K562 (cell line): ENCODE measurements at regions not wholly inside any gene's neighbourhood (a gene's known extent, or its start where the extent isn't known, plus 50 kb on each side); places are given as distances from the start of the nearest gene placed in this dataset.

Experiments
- DACH1 ChIP-seq: fragments of 450-650 bp; IDR thresholded peaks from 2 replicates; pipeline ENCODE4 v1.6.1; 2018; ENCODE audit not compliant: partially characterized antibody
- FOXM1 ChIP-seq, 2 experiments: fragments of 450-650 bp in 1 of 2; sonication (generic) in 1 of 2; formaldehyde crosslinking in 1 of 2; IDR thresholded peaks; 2 replicates each; pipeline versions ENCODE4 v1.6.1 to v1.9.0; 2017 to 2022; ENCODE audit warnings: low read depth in 2 of 2, mild to moderate bottlenecking in 2 of 2, missing genetic modification reagents in 1 of 2, moderate library complexity in 1 of 2
- HDAC2 ChIP-seq: fragments of 450-650 bp; IDR thresholded peaks from 2 replicates; pipeline ENCODE4 v1.6.1; 2016; ENCODE audit warnings: mild to moderate bottlenecking
- KLF1 ChIP-seq: fragments of 450-650 bp; IDR thresholded peaks from 2 replicates; pipeline ENCODE4 v1.6.1; 2016; ENCODE audit warnings: missing genetic modification characterization, missing compliant biosample characterization
- MCM5 ChIP-seq: fragments of 450-650 bp; IDR thresholded peaks from 2 replicates; pipeline ENCODE4 v1.6.1; 2016; ENCODE audit warnings: low read depth
- SAFB ChIP-seq: fragments of 200-400 bp; formaldehyde crosslinking; IDR thresholded peaks from 2 replicates; pipeline ENCODE4 v1.6.1; 2017; ENCODE audit warnings: low read depth, low read length, borderline replicate concordance
- SLC30A9 ChIP-seq: fragments of 250-450 bp; sonication (Bioruptor Pico); IDR thresholded peaks from 2 replicates; pipeline ENCODE4 v1.8.0; 2022; ENCODE audit warnings: mild to moderate bottlenecking, moderate library complexity
- SPI1 ChIP-seq: IDR thresholded peaks from 2 replicates; pipeline ENCODE4 v1.6.1; 2011; ENCODE audit warnings: low read depth, low read length, control low read depth, borderline replicate concordance
- ZNF764 ChIP-seq: fragments of 250-450 bp; sonication (Bioruptor Pico); IDR thresholded peaks from 2 replicates; pipeline ENCODE4 v1.4.0; 2020; ENCODE audit warnings: low read depth, mild to moderate bottlenecking, moderate library complexity
- TF ChIP-seq, protein P1 (sequence below): sonication (generic); formaldehyde crosslinking; IDR thresholded peaks from 2 replicates; pipeline ENCODE4 v1.8.0; 2022; ENCODE audit warnings: missing genetic modification reagents, mild to moderate bottlenecking, borderline replicate concordance
- TF ChIP-seq, protein P2 (sequence below), 2 experiments: fragments of 450-650 bp in 1 of 2; sonication (generic) in 1 of 2; formaldehyde crosslinking; conservative IDR thresholded peaks; 2 replicates each; pipeline versions ENCODE4 v1.4.0 to v1.8.1; 2020 to 2022; ENCODE audit warnings: mild to moderate bottlenecking in 1 of 2, missing genetic modification reagents in 1 of 2
- TF ChIP-seq, protein P3 (sequence below): sonication (generic); formaldehyde crosslinking; IDR thresholded peaks from 2 replicates; pipeline ENCODE4 v1.8.1; 2023; ENCODE audit warnings: mild to moderate bottlenecking, missing genetic modification reagents, moderate library complexity

DNA sequence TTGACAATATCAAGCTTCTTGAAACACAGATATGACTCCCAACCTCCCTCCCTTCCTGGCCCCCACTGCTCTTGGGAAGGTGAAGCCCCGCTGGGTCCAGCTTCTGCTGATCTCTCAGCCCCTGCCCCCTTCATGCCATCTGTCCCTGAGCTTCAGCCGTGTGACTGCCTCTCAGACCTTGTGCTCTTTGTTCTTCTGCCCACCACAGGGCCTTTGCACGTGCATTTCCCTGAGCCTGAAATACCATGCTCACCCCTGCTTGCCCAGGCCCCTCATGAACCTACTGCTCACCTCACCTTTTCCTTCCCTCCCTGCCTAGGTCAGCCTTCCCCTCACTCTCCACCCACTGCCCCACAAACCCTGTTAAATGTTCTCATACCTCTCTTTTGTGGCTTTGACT lies 241.7 kb upstream of the PMEPA1 start (continued):
- TF ChIP-seq, protein P1, sequence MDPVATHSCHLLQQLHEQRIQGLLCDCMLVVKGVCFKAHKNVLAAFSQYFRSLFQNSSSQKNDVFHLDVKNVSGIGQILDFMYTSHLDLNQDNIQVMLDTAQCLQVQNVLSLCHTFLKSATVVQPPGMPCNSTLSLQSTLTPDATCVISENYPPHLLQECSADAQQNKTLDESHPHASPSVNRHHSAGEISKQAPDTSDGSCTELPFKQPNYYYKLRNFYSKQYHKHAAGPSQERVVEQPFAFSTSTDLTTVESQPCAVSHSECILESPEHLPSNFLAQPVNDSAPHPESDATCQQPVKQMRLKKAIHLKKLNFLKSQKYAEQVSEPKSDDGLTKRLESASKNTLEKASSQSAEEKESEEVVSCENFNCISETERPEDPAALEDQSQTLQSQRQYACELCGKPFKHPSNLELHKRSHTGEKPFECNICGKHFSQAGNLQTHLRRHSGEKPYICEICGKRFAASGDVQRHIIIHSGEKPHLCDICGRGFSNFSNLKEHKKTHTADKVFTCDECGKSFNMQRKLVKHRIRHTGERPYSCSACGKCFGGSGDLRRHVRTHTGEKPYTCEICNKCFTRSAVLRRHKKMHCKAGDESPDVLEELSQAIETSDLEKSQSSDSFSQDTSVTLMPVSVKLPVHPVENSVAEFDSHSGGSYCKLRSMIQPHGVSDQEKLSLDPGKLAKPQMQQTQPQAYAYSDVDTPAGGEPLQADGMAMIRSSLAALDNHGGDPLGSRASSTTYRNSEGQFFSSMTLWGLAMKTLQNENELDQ (CRISPR knock-in tag): no peak
- TF ChIP-seq SAFB (no peak), KLF1 (no peak), FOXM1 (IDR thresholded peaks at IDR 0.05; ENCODE audit: low read depth) (no peak), FOXM1 (CRISPR knock-in tag; IDR thresholded peaks at IDR 0.05; ENCODE audit: low read depth) (no peak), SPI1 (no peak), MCM5 (no peak), HDAC2 (no peak), ZNF764 (no peak), SLC30A9 (CRISPR knock-in tag) (no peak), DACH1 (no peak)
- TF ChIP-seq, protein P2, sequence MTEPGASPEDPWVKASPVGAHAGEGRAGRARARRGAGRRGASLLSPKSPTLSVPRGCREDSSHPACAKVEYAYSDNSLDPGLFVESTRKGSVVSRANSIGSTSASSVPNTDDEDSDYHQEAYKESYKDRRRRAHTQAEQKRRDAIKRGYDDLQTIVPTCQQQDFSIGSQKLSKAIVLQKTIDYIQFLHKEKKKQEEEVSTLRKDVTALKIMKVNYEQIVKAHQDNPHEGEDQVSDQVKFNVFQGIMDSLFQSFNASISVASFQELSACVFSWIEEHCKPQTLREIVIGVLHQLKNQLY (CRISPR knock-in tag; conservative IDR thresholded peaks at IDR 0.05): no peak
- TF ChIP-seq, protein P3, sequence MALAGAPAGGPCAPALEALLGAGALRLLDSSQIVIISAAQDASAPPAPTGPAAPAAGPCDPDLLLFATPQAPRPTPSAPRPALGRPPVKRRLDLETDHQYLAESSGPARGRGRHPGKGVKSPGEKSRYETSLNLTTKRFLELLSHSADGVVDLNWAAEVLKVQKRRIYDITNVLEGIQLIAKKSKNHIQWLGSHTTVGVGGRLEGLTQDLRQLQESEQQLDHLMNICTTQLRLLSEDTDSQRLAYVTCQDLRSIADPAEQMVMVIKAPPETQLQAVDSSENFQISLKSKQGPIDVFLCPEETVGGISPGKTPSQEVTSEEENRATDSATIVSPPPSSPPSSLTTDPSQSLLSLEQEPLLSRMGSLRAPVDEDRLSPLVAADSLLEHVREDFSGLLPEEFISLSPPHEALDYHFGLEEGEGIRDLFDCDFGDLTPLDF (CRISPR knock-in tag): no peak
